Gastroesophageal sphincter (tissue), 3 donors: ENCODE measurements at regions not wholly inside any gene's neighbourhood (a gene's known extent, or its start where the extent isn't known, plus 50 kb on each side); places are given as distances from the start of the nearest gene placed in this dataset.

Experiments
- CTCF ChIP-seq, 4 experiments: fragments of 200-600 bp in 2 of 4; fragments of 450-650 bp in 2 of 4; sonication (generic) in 1 of 4; IDR thresholded peaks; one replicate each; pipeline ENCODE4 v1.5.1; 2017 to 2019; ENCODE audit warnings: antibody characterized with exemption in 4 of 4, mild to moderate bottlenecking in 2 of 4, moderate library complexity in 2 of 4
- POLR2A ChIP-seq, 2 donors: fragments of 450-650 bp; IDR thresholded peaks; one replicate each; pipeline ENCODE4 v1.6.1; 2017; ENCODE audit warnings: antibody characterized with exemption in 2 of 2, mild to moderate bottlenecking in 2 of 2, moderate library complexity in 1 of 2
- POLR2AphosphoS5 ChIP-seq: sonication (generic); formaldehyde crosslinking; IDR thresholded peaks from one replicate; pipeline ENCODE4 v1.6.1; 2017; ENCODE audit warnings: antibody characterized with exemption

- no peak for TF ChIP-seq CTCF (IDR thresholded peaks at IDR 0.05)
- no peak for TF ChIP-seq POLR2A (IDR thresholded peaks at IDR 0.05)
- TF ChIP-seq POLR2AphosphoS5 = no peak
These were observed 85.8 kb upstream of the FGF3 start for GRCh38 chr11:69904974-69905535.
